H9 (cell line): ENCODE measurements at regions not wholly inside any gene's neighbourhood (a gene's known extent, or its start where the extent isn't known, plus 50 kb on each side); places are given as distances from the start of the nearest gene placed in this dataset.

ENCODE experiments used
- DNase-seq: peaks from one replicate; pipeline ENCODE4 v3.0.0-alpha.2; 2017
- H2AFZ ChIP-seq: one replicate; pipeline ENCODE4 v1.6.1; 2013; ENCODE audit warnings: mild to moderate bottlenecking, low read length, control low read depth, moderate library complexity
- H2AK5ac ChIP-seq: 2 replicates; pipeline ENCODE4 v1.6.1; 2013; ENCODE audit warnings: low read length, control low read depth, mixed read lengths; ENCODE audit not compliant: insufficient read length
- H2BK120ac ChIP-seq: one replicate; pipeline ENCODE4 v1.6.1; 2013; ENCODE audit warnings: low read depth, mild to moderate bottlenecking, low read length, control low read depth, inconsistent platforms; ENCODE audit not compliant: poor library complexity, severe bottlenecking
- H2BK12ac ChIP-seq: 2 replicates; pipeline ENCODE4 v1.6.1; 2013; ENCODE audit warnings: low read length, control low read depth, mixed read lengths, low read depth; ENCODE audit not compliant: insufficient read length
- H2BK15ac ChIP-seq: 2 replicates; pipeline ENCODE4 v1.6.1; 2013; ENCODE audit warnings: low read depth, low read length, control low read depth
- H2BK20ac ChIP-seq: one replicate; pipeline ENCODE4 v1.6.1; 2013; ENCODE audit warnings: low read depth, mild to moderate bottlenecking, low read length, control low read depth, inconsistent platforms; ENCODE audit not compliant: poor library complexity, severe bottlenecking
- H2BK5ac ChIP-seq: 2 replicates; pipeline ENCODE4 v1.6.1; 2013; ENCODE audit warnings: low read length, control low read depth, mixed read lengths; ENCODE audit not compliant: insufficient read length
- H3K14ac ChIP-seq: 2 replicates; pipeline ENCODE4 v1.6.1; 2013; ENCODE audit warnings: low read length, control low read depth; ENCODE audit not compliant: insufficient read depth
- H3K18ac ChIP-seq: 2 replicates; pipeline ENCODE4 v1.6.1; 2013; ENCODE audit warnings: low read depth, mild to moderate bottlenecking, mixed read lengths, low read length, control low read depth; ENCODE audit not compliant: insufficient read length
- H3K23ac ChIP-seq: 2 replicates; pipeline ENCODE4 v1.6.1; 2013; ENCODE audit warnings: low read length, control low read depth, mixed read lengths, low read depth; ENCODE audit not compliant: insufficient read length
- H3K23me2 ChIP-seq: 2 replicates; pipeline ENCODE4 v1.6.1; 2013; ENCODE audit warnings: low read depth, mild to moderate bottlenecking, mixed read lengths, low read length, control low read depth; ENCODE audit not compliant: insufficient read length, poor library complexity, severe bottlenecking
- H3K27ac ChIP-seq: 2 replicates; pipeline ENCODE4 v1.5.1; 2013; ENCODE audit warnings: low read length, control low read depth, mixed read lengths, low read depth; ENCODE audit not compliant: insufficient read length
- H3K27me3 ChIP-seq: 2 replicates; pipeline ENCODE4 v1.6.1; 2013; ENCODE audit warnings: low read length, control low read depth, inconsistent platforms; ENCODE audit not compliant: insufficient read depth
- H3K4ac ChIP-seq: 2 replicates; pipeline ENCODE4 v1.6.1; 2013; ENCODE audit warnings: low read depth, mild to moderate bottlenecking, control low read depth, inconsistent platforms, low read length, moderate library complexity
- H3K4me1 ChIP-seq: 2 replicates; pipeline ENCODE4 v1.6.1; 2013; ENCODE audit warnings: low read length, control low read depth, inconsistent platforms; ENCODE audit not compliant: insufficient read depth
- H3K4me2 ChIP-seq: 2 replicates; pipeline ENCODE4 v1.6.1; 2013; ENCODE audit warnings: low read length, control low read depth, mixed read lengths; ENCODE audit not compliant: insufficient read length, insufficient read depth
- H3K56ac ChIP-seq: 2 replicates; pipeline ENCODE4 v1.6.1; 2013; ENCODE audit warnings: low read depth, mild to moderate bottlenecking, mixed read lengths, low read length, control low read depth; ENCODE audit not compliant: insufficient read length
- H3K79me1 ChIP-seq: 2 replicates; pipeline ENCODE4 v1.6.1; 2013; ENCODE audit warnings: low read depth, mild to moderate bottlenecking, moderate library complexity, low read length, control low read depth, inconsistent platforms; ENCODE audit not compliant: insufficient read depth, poor library complexity, severe bottlenecking
- H3K79me2 ChIP-seq: 2 replicates; pipeline ENCODE4 v1.6.1; 2013; ENCODE audit warnings: low read length, control low read depth, inconsistent platforms; ENCODE audit not compliant: insufficient read depth
- H3K9ac ChIP-seq: 2 replicates; pipeline ENCODE4 v1.6.1; 2013; ENCODE audit warnings: low read length, control low read depth, mixed read lengths; ENCODE audit not compliant: insufficient read length; ENCODE audit errors: extremely low read depth
- H3K9me3 ChIP-seq: one replicate; pipeline ENCODE4 v1.6.1; 2013; ENCODE audit warnings: low read depth, low read length, inconsistent platforms; ENCODE audit not compliant: control insufficient read depth
- H3T11ph ChIP-seq: one replicate; pipeline ENCODE4 v1.6.1; 2013; ENCODE audit warnings: mild to moderate bottlenecking, low read length, control low read depth, inconsistent platforms
- H4K20me1 ChIP-seq: one replicate; pipeline ENCODE4 v1.6.1; 2013; ENCODE audit not compliant: control insufficient read depth, insufficient read length, insufficient read depth
- H4K5ac ChIP-seq: 2 replicates; pipeline ENCODE4 v1.6.1; 2013; ENCODE audit warnings: low read depth, mild to moderate bottlenecking, mixed read lengths, low read length, control low read depth; ENCODE audit not compliant: insufficient read length
- H4K8ac ChIP-seq: replicated peaks from 2 replicates; pipeline ENCODE4 v1.6.1; 2013; ENCODE audit warnings: low read length, control low read depth, mixed read lengths, low read depth; ENCODE audit not compliant: insufficient read length
- H4K91ac ChIP-seq: 2 replicates; pipeline ENCODE4 v1.6.1; 2013; ENCODE audit warnings: low read depth, mild to moderate bottlenecking, moderate library complexity, mixed read lengths, low read length, control low read depth; ENCODE audit not compliant: insufficient read length
- H3K27ac Mint-ChIP-seq, 3 experiments: 2 replicates in 2 of 3; 3 replicates in 1 of 3; pipeline ENCODE4 v1.8.0; 2020 to 2021; ENCODE audit warnings: mixed read lengths in 3 of 3, mild to moderate bottlenecking in 1 of 3, moderate library complexity in 1 of 3
- H3K27me3 Mint-ChIP-seq: 2 replicates; pipeline ENCODE4 v1.8.0; 2021; ENCODE audit warnings: low read depth, mild to moderate bottlenecking, moderate library complexity, mixed read lengths
- H3K36me3 Mint-ChIP-seq, 3 experiments: 2 replicates in 2 of 3; 3 replicates in 1 of 3; pipeline ENCODE4 v1.8.0; 2020 to 2021; ENCODE audit warnings: low read depth in 3 of 3, mixed read lengths in 3 of 3; ENCODE audit not compliant: insufficient read depth in 1 of 3
- H3K4me1 Mint-ChIP-seq, 2 experiments: 2 replicates each; pipeline ENCODE4 v1.8.0; 2020; ENCODE audit warnings: mixed read lengths in 2 of 2
- H3K4me3 Mint-ChIP-seq, 2 experiments: 2 replicates in 1 of 2; 3 replicates in 1 of 2; pipeline ENCODE4 v1.8.0; 2020 to 2021; ENCODE audit warnings: mild to moderate bottlenecking in 2 of 2, mixed read lengths in 2 of 2, moderate library complexity in 1 of 2
- H3K9me3 Mint-ChIP-seq, 2 experiments: 2 replicates in 1 of 2; 3 replicates in 1 of 2; pipeline ENCODE4 v1.8.0; 2020; ENCODE audit warnings: mild to moderate bottlenecking in 2 of 2, mixed read lengths in 2 of 2, moderate library complexity in 1 of 2
- CTCF ChIP-seq: fragments of 200-600 bp; sonication (generic); conservative IDR thresholded peaks from 3 replicates; pipeline ENCODE4 v1.8.0; 2021; ENCODE audit warnings: antibody characterized with exemption, mild to moderate bottlenecking
- WGBS: extraction: QIAGEN DNeasy Blood & Tissue Kit; methylation state at CpG from one replicate; pipeline ENCODE4 v1.1.7; 2013; ENCODE audit warnings: missing lambda C conversion rate, low lambda C conversion rate, mixed read lengths; ENCODE audit not compliant: insufficient read length; ENCODE audit errors: extremely low coverage; 5-methylcytosine and 5-hydroxymethylcytosine counted together

GRCh38 chr4:12932203-12932788, 551.8 kb downstream of the RAB28 start:
- Histone ChIP-seq H3K18ac (no peak overlapping the region), H3K23me2 (no peaks in the 10 kb centered on the region), H2AFZ (no peak overlapping the region), H3T11ph (no peak overlapping the region), H4K91ac (no peak overlapping the region), H3K14ac (no peak overlapping the region), H3K79me1 (no peaks in the 10 kb centered on the region), H4K5ac (no peak overlapping the region), H3K79me2 (no peaks in the 10 kb centered on the region), H2AK5ac (no peak overlapping the region), H4K20me1 (no peaks in the 10 kb centered on the region), H3K27ac (no peak overlapping the region), H3K4me2 (no peak overlapping the region), H3K9ac (no peak overlapping the region), H2BK5ac (no peak overlapping the region), H3K4me1 (no peaks in the 10 kb centered on the region), H3K27me3 (no peaks in the 10 kb centered on the region), H2BK120ac (no peak overlapping the region), H3K9me3 (no peaks in the 10 kb centered on the region), H3K4ac (no peak overlapping the region), H3K23ac (no peak overlapping the region), H2BK15ac (no peak overlapping the region), H2BK20ac (no peak overlapping the region), H3K56ac (no peak overlapping the region), H4K8ac (no peak overlapping the region), H2BK12ac (no peak overlapping the region)
- Mint-ChIP-seq H3K27me3 (no peaks in the 10 kb centered on the region; the same call in 1 of the 2 replicates), H3K27ac (no peak overlapping the region), H3K4me3 (no peak overlapping the region), H3K9me3 (peaks cover 7 to 11% of the 10 kb centered on the region in 2 experiments; a peak in 4 of 5 replicates), H3K36me3 (peaks cover 0 to 12% (median 0%) of the 10 kb centered on the region in 3 experiments; a peak in 3 of 7 replicates), H3K4me1 (peaks cover 13 to 14% of the 10 kb centered on the region in 2 experiments)
- no peak for TF ChIP-seq CTCF
- DNase-seq: no peak
- WGBS: no CpG with 5 or more reads among the region's 4 CpGs
